Liver (tissue), 8 donors: ENCODE measurements at regions not wholly inside any gene's neighbourhood (a gene's known extent, or its start where the extent isn't known, plus 50 kb on each side); places are given as distances from the start of the nearest gene placed in this dataset.

ENCODE experiments used
- DNase-seq: peaks from one replicate; pipeline ENCODE4 v3.0.0-alpha.2; 2017; ENCODE audit warnings: low spot score
- H3K27ac ChIP-seq, 2 donors: one replicate each; pipeline ENCODE4 v1.7.0; 2013; ENCODE audit warnings: inconsistent platforms in 2 of 2, low read length in 2 of 2, control low read depth in 1 of 2, low read depth in 1 of 2, mild to moderate bottlenecking in 1 of 2
- H3K27me3 ChIP-seq, 4 donors: one replicate each; pipeline versions ENCODE4 v1.6.1 to v1.7.0; 2013; ENCODE audit warnings: low read length in 3 of 4, inconsistent platforms in 1 of 4, mild to moderate bottlenecking in 1 of 4, moderate library complexity in 1 of 4; ENCODE audit not compliant: control insufficient read depth in 4 of 4, insufficient read depth in 4 of 4
- H3K36me3 ChIP-seq, 4 donors: one replicate each; pipeline versions ENCODE4 v1.6.1 to v1.7.0; 2013; ENCODE audit warnings: low read length in 3 of 4, mild to moderate bottlenecking in 3 of 4, low read depth in 1 of 4, moderate library complexity in 1 of 4; ENCODE audit not compliant: control insufficient read depth in 4 of 4, insufficient read depth in 3 of 4
- H3K4me1 ChIP-seq, 4 donors: one replicate each; pipeline versions ENCODE4 v1.6.1 to v1.7.0; 2013; ENCODE audit warnings: low read length in 3 of 4, mild to moderate bottlenecking in 3 of 4, moderate library complexity in 1 of 4; ENCODE audit not compliant: control insufficient read depth in 4 of 4, insufficient read depth in 4 of 4
- H3K4me3 ChIP-seq, 3 donors: one replicate each; pipeline versions ENCODE4 v1.6.1 to v1.7.0; 2013; ENCODE audit warnings: low read length in 3 of 3, control low read depth in 1 of 3, low read depth in 1 of 3, mild to moderate bottlenecking in 1 of 3
- H3K9ac ChIP-seq, 2 donors: one replicate each; pipeline ENCODE4 v1.7.0; 2013; ENCODE audit warnings: low read length in 2 of 2, mild to moderate bottlenecking in 2 of 2, moderate library complexity in 2 of 2, control low read depth in 1 of 2, low read depth in 1 of 2
- H3K9me3 ChIP-seq, 4 donors: one replicate each; pipeline versions ENCODE4 v1.6.1 to v1.7.0; 2013; ENCODE audit warnings: low read length in 3 of 4; ENCODE audit not compliant: control insufficient read depth in 4 of 4
- EGR1 ChIP-seq, 2 donors: IDR thresholded peaks; 2 replicates each; pipeline ENCODE4 v1.6.1; 2016 to 2018; ENCODE audit warnings: antibody characterized with exemption in 2 of 2, low read depth in 2 of 2
- FOXA1 ChIP-seq: IDR thresholded peaks from 2 replicates; pipeline ENCODE4 v1.6.1; 2016; ENCODE audit warnings: antibody characterized with exemption
- FOXA2 ChIP-seq: IDR thresholded peaks from 2 replicates; pipeline ENCODE4 v1.6.1; 2016; ENCODE audit warnings: antibody characterized with exemption
- GABPA ChIP-seq, 2 donors: IDR thresholded peaks in 1 of 2; conservative IDR thresholded peaks in 1 of 2; 2 replicates each; pipeline ENCODE4 v1.6.1; 2016; ENCODE audit warnings: antibody characterized with exemption in 2 of 2, mild to moderate bottlenecking in 1 of 2, moderate library complexity in 1 of 2
- HNF4A ChIP-seq, 2 donors: conservative IDR thresholded peaks; 2 replicates each; pipeline ENCODE4 v1.6.1; 2016; ENCODE audit warnings: antibody characterized with exemption in 2 of 2, mild to moderate bottlenecking in 2 of 2
- HNF4G ChIP-seq: IDR thresholded peaks from 2 replicates; pipeline ENCODE4 v1.6.1; 2016; ENCODE audit warnings: antibody characterized with exemption
- JUND ChIP-seq, 2 donors: IDR thresholded peaks; 2 replicates each; pipeline ENCODE4 v1.6.1; 2016; ENCODE audit warnings: antibody characterized with exemption in 2 of 2
- NR2F2 ChIP-seq: IDR thresholded peaks from 2 replicates; pipeline ENCODE4 v1.6.1; 2016; ENCODE audit warnings: antibody characterized with exemption
- RAD21 ChIP-seq, 2 donors: IDR thresholded peaks; 2 replicates each; pipeline ENCODE4 v1.6.1; 2016; ENCODE audit warnings: antibody characterized with exemption in 2 of 2, mild to moderate bottlenecking in 2 of 2
- RXRA ChIP-seq, 2 donors: IDR thresholded peaks; 2 replicates each; pipeline ENCODE4 v1.6.1; 2017 to 2018; ENCODE audit warnings: antibody characterized with exemption in 2 of 2, mild to moderate bottlenecking in 1 of 2
- SP1 ChIP-seq: IDR thresholded peaks from 2 replicates; pipeline ENCODE4 v1.6.1; 2018; ENCODE audit warnings: antibody characterized with exemption, mild to moderate bottlenecking
- TAF1 ChIP-seq: conservative IDR thresholded peaks from 2 replicates; pipeline ENCODE4 v1.6.1; 2016; ENCODE audit warnings: antibody characterized with exemption, mild to moderate bottlenecking
- WGBS: extraction: QIAGEN DNeasy Blood & Tissue Kit; methylation state at CpG from one replicate; pipeline ENCODE4 v1.1.7; 2013; 5-methylcytosine and 5-hydroxymethylcytosine counted together
- TF ChIP-seq, protein P1 (sequence below): IDR thresholded peaks from 2 replicates; pipeline ENCODE4 v1.6.1; 2016; ENCODE audit warnings: antibody characterized with exemption
- TF ChIP-seq, protein P2 (sequence below): IDR thresholded peaks from 2 replicates; pipeline ENCODE4 v1.6.1; 2016; ENCODE audit warnings: antibody characterized with exemption
- TF ChIP-seq, protein P3 (sequence below): IDR thresholded peaks from 2 replicates; pipeline ENCODE4 v1.6.1; 2016; ENCODE audit warnings: antibody characterized with exemption, mild to moderate bottlenecking
- TF ChIP-seq, protein P4 (sequence below): fragments of 150-350 bp; IDR thresholded peaks from 2 replicates; pipeline ENCODE4 v1.5.1; 2017; ENCODE audit warnings: improper control_type of control experiment, low read depth, low read length; ENCODE audit not compliant: missing input control
- TF ChIP-seq, protein P5 (sequence below): IDR thresholded peaks from 2 replicates; pipeline ENCODE4 v1.6.1; 2016; ENCODE audit warnings: antibody characterized with exemption
- donor health status: healthy.
- donor health status: healthy.
- donor health status: healthy.
- donor health status: healthy.
- donor health status: healthy.

DNA sequence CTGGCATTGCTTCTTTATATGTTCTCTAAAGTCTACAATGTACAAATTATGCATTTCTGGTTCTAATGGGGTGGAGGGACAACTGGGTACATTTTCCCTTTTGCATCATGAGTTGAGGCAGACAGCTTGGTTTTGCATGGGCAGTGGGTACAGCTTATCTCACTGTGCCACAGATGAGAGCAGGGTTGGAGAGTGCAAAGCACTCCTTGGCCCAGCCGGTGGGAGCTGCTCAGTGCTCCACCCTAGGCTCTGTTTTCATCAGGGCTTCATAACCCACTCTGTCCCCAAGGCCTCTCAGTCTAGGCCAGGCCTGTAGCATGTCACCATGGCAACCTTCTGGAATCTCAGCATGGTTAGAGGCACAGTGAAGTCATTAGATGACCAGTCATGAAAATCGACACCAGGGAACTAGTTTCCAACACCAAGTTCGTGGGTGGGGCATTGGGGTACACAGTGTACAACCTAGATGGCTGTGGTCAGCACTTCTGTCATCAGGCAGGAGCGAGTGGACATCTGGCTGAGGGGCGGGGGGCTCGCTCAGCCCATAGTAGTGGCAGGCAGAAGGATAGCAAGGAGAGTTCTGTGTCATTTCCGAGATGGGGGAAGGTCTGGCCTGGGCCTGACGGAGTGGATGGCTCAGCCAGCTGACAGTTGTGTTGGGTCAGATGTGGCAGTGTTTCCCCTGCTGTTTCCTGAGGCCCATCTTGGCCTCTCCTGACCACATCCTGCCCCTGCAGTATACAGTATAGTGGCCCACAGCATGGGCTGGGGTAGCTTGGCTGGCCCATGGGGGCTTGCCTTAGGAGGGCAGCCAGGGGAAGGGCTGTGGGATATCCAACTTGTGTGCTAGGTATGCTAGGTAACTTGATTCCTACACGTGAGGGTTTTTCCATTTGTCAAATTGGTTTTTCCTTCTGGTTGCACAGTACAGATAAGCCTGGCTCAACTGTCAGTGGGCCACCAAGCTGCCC lies 75.7 kb upstream of the PRR23C start:
- H3K36me3 ChIP-seq: no peaks in the 10 kb centered on the region
- no peak overlapping the region for H3K27ac ChIP-seq
- no peaks in the 10 kb centered on the region for H3K27me3 ChIP-seq
- H3K9me3 ChIP-seq: no peaks in the 10 kb centered on the region
- H3K4me1 ChIP-seq: peaks cover 2 to 22% (median 15%) of the 10 kb centered on the region in 4 donors
- no peak overlapping the region for H3K9ac ChIP-seq
- peak; percentile 31 for DNase-seq
- whole genome bisulfite sequencing: 82% methylated on average over 9 of the region's 9 CpGs
- H3K4me3 ChIP-seq: no peak overlapping the region
- TF ChIP-seq, protein P1, sequence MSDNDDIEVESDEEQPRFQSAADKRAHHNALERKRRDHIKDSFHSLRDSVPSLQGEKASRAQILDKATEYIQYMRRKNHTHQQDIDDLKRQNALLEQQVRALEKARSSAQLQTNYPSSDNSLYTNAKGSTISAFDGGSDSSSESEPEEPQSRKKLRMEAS: no peak
- no peak for TF ChIP-seq RXRA (IDR thresholded peaks at IDR 0.05)
- TF ChIP-seq HNF4G: no peak
- TF ChIP-seq HNF4A (conservative IDR thresholded peaks at IDR 0.05): no peak
- no peak for TF ChIP-seq RAD21 (IDR thresholded peaks at IDR 0.05)
- TF ChIP-seq TAF1: no peak
- TF ChIP-seq NR2F2: no peak
- TF ChIP-seq FOXA1: no peak
- no peak for TF ChIP-seq GABPA (IDR thresholded peaks at IDR 0.05 in 1 of 2, conservative IDR thresholded peaks at IDR 0.05 in 1 of 2)
- TF ChIP-seq, protein P2, sequence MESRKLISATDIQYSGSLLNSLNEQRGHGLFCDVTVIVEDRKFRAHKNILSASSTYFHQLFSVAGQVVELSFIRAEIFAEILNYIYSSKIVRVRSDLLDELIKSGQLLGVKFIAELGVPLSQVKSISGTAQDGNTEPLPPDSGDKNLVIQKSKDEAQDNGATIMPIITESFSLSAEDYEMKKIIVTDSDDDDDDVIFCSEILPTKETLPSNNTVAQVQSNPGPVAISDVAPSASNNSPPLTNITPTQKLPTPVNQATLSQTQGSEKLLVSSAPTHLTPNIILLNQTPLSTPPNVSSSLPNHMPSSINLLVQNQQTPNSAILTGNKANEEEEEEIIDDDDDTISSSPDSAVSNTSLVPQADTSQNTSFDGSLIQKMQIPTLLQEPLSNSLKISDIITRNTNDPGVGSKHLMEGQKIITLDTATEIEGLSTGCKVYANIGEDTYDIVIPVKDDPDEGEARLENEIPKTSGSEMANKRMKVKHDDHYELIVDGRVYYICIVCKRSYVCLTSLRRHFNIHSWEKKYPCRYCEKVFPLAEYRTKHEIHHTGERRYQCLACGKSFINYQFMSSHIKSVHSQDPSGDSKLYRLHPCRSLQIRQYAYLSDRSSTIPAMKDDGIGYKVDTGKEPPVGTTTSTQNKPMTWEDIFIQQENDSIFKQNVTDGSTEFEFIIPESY: no peak
- TF ChIP-seq, protein P3, sequence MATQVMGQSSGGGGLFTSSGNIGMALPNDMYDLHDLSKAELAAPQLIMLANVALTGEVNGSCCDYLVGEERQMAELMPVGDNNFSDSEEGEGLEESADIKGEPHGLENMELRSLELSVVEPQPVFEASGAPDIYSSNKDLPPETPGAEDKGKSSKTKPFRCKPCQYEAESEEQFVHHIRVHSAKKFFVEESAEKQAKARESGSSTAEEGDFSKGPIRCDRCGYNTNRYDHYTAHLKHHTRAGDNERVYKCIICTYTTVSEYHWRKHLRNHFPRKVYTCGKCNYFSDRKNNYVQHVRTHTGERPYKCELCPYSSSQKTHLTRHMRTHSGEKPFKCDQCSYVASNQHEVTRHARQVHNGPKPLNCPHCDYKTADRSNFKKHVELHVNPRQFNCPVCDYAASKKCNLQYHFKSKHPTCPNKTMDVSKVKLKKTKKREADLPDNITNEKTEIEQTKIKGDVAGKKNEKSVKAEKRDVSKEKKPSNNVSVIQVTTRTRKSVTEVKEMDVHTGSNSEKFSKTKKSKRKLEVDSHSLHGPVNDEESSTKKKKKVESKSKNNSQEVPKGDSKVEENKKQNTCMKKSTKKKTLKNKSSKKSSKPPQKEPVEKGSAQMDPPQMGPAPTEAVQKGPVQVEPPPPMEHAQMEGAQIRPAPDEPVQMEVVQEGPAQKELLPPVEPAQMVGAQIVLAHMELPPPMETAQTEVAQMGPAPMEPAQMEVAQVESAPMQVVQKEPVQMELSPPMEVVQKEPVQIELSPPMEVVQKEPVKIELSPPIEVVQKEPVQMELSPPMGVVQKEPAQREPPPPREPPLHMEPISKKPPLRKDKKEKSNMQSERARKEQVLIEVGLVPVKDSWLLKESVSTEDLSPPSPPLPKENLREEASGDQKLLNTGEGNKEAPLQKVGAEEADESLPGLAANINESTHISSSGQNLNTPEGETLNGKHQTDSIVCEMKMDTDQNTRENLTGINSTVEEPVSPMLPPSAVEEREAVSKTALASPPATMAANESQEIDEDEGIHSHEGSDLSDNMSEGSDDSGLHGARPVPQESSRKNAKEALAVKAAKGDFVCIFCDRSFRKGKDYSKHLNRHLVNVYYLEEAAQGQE: no peak
- no peak for TF ChIP-seq EGR1 (IDR thresholded peaks at IDR 0.05; ENCODE audit: low read depth in 2 of 2)

DNA sequence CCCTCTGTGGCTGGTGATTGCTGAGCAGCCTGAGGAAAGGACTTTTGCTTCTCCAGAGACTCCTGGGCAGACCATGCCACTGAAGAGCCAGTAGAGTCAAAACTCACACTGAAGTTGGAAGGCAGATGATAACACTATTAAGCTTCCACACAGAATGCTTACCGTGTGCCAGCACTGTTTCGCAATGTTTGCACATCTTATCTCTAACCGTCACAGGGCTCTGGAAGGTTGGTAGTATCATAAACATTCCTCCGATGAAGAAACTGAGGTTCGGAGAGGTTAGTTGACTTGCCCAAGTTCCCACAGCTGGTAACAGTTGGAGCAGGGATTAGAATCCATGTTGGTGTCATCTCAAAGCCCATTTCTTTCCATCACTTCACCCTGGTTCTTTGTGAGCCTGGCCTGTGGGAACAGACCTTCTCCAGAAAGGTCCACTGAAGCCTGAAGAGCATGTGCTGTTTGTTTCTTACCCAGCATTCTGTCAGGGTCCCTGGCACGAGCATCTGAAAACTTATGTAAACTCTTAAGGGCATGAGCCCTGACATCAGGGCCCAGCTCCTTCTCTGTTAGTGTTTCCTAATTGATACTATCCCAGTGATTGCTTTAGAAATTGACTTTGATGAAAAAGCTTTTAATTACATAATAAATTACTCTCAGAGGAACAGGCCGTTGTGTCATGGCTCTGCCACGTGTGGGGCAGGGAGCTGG lies 77.0 kb upstream of the PRR23C start:
- Histone ChIP-seq H3K4me1 (peaks cover 2 to 22% (median 15%) of the 10 kb centered on the region in 4 donors), H3K36me3 (no peaks in the 10 kb centered on the region), H3K27ac (peak overlapping the region; percentile 44 to 67), H3K4me3 (no peak overlapping the region), H3K9ac (no peak overlapping the region), H3K9me3 (no peaks in the 10 kb centered on the region), H3K27me3 (no peaks in the 10 kb centered on the region)
- DNase-seq: peak; percentile 32
- 18% methylated on average over 8 of the region's 8 CpGs for WGBS
- TF ChIP-seq EGR1 (IDR thresholded peaks at IDR 0.05; ENCODE audit: low read depth in 2 of 2) (no peak), JUND (IDR thresholded peaks at IDR 0.05) (peak in 1 of 2 donors; percentile 53), SP1 (peak; percentile 28), FOXA2 (peak; percentile 88), FOXA1 (peak; percentile 44), TAF1 (no peak), RXRA (IDR thresholded peaks at IDR 0.05) (peak; percentile 22 to 90), HNF4G (no peak), GABPA (IDR thresholded peaks at IDR 0.05 in 1 of 2, conservative IDR thresholded peaks at IDR 0.05 in 1 of 2) (no peak), NR2F2 (no peak)
- TF ChIP-seq, protein P4, sequence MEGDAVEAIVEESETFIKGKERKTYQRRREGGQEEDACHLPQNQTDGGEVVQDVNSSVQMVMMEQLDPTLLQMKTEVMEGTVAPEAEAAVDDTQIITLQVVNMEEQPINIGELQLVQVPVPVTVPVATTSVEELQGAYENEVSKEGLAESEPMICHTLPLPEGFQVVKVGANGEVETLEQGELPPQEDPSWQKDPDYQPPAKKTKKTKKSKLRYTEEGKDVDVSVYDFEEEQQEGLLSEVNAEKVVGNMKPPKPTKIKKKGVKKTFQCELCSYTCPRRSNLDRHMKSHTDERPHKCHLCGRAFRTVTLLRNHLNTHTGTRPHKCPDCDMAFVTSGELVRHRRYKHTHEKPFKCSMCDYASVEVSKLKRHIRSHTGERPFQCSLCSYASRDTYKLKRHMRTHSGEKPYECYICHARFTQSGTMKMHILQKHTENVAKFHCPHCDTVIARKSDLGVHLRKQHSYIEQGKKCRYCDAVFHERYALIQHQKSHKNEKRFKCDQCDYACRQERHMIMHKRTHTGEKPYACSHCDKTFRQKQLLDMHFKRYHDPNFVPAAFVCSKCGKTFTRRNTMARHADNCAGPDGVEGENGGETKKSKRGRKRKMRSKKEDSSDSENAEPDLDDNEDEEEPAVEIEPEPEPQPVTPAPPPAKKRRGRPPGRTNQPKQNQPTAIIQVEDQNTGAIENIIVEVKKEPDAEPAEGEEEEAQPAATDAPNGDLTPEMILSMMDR: no peak
- TF ChIP-seq, protein P3: no peak
- TF ChIP-seq, protein P5, sequence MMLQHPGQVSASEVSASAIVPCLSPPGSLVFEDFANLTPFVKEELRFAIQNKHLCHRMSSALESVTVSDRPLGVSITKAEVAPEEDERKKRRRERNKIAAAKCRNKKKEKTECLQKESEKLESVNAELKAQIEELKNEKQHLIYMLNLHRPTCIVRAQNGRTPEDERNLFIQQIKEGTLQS: no peak
- TF ChIP-seq, protein P1: peak; percentile 0
